Urothelium cell line (cell line): ENCODE measurements at regions not wholly inside any gene's neighbourhood (a gene's known extent, or its start where the extent isn't known, plus 50 kb on each side); places are given as distances from the start of the nearest gene placed in this dataset.

ENCODE experiments used
- DNase-seq: peaks from one replicate; pipeline ENCODE4 v3.0.0; 2011; ENCODE audit warnings: low spot score, mixed read lengths
- FAIRE-seq: peaks from 2 replicates; lab custom pipeline; 2011; peaks lifted over from hg19 to GRCh38; lab: Jason Lieb, UNC

- FAIRE-seq (no peak), DNase-seq (no peak)
Measured at GRCh38 chr12:17550011-17550410, 540.0 kb downstream of the RERGL start.

- no peak for FAIRE-seq
- DNase-seq, result no peak
Measured at GRCh38 chr12:17540921-17541320, 549.1 kb downstream of the RERGL start.

- FAIRE-seq, result no peak
- no peak for DNase-seq
Measured at GRCh38 chr12:17528394-17528793, 561.6 kb downstream of the RERGL start.

DNA sequence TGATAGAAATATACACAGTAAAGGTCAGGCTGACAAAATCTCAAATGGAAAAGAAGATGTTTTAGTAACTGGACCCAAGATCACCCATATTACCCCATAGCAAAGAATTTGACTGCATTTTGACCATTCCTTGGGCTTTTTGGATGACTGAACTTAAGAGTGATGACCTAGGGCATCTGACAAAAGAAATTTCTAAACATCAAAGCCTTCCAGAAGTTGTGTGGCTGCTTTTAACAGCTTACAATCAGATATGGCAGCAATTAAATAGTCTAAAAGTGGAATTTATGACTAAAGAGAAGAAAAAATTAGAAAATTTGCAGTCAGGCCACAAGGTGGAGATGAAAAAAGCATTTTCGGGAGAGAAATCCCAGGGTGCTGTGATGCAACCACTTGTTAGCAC is 563.0 kb downstream of the RERGL start:
- FAIRE-seq, result no peak

DNA sequence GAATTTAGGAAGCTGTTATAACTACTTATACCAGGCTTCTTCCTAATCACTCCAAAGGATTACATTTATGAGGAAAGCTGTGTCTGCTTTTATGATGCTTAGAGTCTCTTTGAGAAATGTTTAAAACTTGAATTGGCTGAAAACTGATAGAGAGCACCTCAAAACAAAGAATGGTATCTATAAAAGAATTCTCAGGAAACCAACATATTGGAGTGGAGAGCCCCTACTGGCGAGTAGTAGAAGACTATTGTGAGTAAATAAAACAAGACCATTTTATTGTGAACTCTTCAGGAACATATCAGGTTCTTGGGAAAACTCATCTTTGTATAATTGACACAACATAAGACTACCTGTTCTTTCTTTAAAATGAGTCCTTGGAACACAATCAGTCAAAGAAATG is 578.6 kb downstream of the RERGL start:
- no peak for FAIRE-seq
- no peak for DNase-seq

More for the DNA sequence above, 563.0 kb downstream of the RERGL start:
- DNase-seq, result no peak

- FAIRE-seq, result no peak
- DNase-seq, result no peak
Measured at GRCh38 chr12:17507336-17507735, 582.7 kb downstream of the RERGL start.

GRCh38 chr12:17503742-17504141 is 586.3 kb downstream of the RERGL start:
- DNase-seq, result no peak
- no peak for FAIRE-seq

- no peak for FAIRE-seq
- no peak for DNase-seq
Measured at GRCh38 chr12:17489452-17489851, 600.5 kb downstream of the RERGL start.

- DNase-seq (no peak), FAIRE-seq (no peak)
Measured at GRCh38 chr12:17478908-17479673, 610.9 kb downstream of the RERGL start.

DNA sequence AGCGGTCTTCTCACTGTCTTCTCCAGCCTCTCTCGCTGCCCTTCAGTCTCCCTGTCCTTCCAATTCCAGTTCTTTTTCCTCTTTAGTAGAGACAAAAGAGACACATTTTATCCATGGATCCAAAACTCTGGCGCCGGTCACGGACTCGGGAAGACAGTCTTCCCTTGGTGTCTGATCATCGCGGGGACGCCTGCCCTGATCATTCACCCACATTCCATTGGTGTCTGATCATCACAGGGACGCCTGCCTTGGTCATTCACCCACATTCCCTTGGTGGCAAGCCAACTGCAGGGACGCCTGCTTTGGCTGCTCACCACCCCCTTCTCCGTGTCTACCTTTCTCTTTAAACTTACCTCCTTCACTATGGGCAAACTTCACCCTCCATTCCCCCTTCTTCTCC is 619.5 kb downstream of the RERGL start:
- DNase-seq, result no peak
- no peak for FAIRE-seq

- no peak for FAIRE-seq
- DNase-seq, result no peak
Measured at GRCh38 chr12:17459214-17459613, 630.8 kb downstream of the RERGL start.

GRCh38 chr12:17456486-17456885 is 633.5 kb downstream of the RERGL start:
- no peak for FAIRE-seq
- no peak for DNase-seq

- DNase-seq (no peak), FAIRE-seq (no peak)
Measured at GRCh38 chr12:17438141-17438540, 651.9 kb downstream of the RERGL start.

DNA sequence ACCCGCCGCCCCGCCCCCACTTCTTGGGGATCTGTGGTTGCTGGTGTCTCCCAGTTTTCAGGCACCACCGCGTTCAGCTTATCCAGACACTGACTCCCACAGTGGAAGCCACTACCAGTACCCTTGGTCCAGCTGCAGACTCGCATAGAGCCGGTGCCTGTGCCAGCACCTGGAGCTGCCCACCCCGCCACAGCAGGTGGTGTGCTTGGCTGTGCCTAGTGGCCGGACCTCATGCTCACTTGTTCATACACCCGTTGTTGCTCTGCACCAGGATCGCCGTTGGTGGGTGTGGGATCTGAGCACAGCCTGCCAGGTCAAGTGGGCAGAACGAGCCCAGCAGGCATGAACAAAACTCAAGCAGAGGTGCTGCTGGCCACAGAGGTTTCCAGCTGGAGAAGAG is 673.2 kb downstream of the RERGL start:
- no peak for FAIRE-seq
- DNase-seq, result no peak

- FAIRE-seq (no peak), DNase-seq (no peak)
Measured at GRCh38 chr12:17414596-17414995, 675.4 kb downstream of the RERGL start.

DNA sequence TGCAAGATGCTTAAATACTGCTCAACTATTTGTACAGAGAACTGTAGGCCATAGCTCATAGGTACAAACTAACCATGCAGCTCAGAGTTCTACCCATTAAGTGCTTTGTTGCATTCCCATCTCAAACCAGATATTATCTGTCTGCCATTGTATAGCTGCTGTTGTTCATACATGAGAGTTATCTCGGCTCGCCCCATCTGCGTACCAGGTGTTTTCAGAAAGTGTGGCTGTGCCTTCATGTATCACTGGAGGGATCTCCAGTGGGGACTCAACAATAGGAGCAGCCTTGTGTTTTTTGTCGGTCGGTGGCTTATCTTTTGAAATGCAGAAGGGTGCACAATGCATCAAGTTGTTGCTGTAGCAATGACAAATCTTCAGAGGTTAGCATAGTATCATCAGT is 678.3 kb downstream of the RERGL start:
- FAIRE-seq, result no peak
- no peak for DNase-seq

GRCh38 chr12:17388679-17389078 is 701.3 kb downstream of the RERGL start:
- DNase-seq (no peak), FAIRE-seq (no peak)

DNA sequence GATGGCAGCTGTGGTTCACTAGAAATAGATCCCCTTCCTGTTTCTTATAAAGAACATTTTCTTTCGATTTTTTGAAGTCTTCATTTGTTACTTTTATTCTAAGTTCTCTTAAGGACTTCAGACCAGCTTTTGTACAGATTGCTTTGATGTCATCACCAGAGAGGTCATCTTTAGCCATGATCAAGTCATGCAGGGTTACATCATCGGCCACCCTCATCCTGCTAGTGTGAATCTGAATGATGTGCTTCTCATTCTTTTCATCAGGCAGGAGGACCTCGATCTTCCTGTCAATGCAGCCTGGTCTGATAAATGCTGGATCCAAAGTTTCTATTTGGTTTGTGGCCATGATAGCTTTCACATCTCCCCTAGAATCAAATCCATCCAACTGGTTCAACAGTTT is 706.7 kb downstream of the RERGL start:
- no peak for DNase-seq
- FAIRE-seq, result no peak

GRCh38 chr12:17381211-17381610 is 708.8 kb downstream of the RERGL start:
- FAIRE-seq (no peak), DNase-seq (no peak)

DNA sequence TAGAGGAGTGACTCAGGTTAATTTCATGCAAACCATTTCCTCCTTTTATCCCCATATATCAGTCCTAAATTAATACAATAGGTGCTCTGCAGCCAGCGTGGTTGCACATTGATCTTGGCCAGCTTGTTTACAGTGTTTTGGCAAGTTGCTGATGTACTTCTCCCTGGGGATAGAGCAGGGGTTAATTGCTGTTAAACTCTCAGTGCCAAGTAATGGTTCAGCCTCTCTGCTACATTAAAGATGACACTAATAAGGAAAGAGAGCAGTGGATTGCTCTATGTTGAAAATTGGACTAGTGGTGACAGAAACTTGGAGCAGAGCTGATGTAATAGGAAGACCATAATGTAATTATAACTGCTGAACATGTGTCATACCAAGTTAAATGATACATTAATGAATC is 717.5 kb downstream of the RERGL start:
- FAIRE-seq (no peak), DNase-seq (no peak)

DNA sequence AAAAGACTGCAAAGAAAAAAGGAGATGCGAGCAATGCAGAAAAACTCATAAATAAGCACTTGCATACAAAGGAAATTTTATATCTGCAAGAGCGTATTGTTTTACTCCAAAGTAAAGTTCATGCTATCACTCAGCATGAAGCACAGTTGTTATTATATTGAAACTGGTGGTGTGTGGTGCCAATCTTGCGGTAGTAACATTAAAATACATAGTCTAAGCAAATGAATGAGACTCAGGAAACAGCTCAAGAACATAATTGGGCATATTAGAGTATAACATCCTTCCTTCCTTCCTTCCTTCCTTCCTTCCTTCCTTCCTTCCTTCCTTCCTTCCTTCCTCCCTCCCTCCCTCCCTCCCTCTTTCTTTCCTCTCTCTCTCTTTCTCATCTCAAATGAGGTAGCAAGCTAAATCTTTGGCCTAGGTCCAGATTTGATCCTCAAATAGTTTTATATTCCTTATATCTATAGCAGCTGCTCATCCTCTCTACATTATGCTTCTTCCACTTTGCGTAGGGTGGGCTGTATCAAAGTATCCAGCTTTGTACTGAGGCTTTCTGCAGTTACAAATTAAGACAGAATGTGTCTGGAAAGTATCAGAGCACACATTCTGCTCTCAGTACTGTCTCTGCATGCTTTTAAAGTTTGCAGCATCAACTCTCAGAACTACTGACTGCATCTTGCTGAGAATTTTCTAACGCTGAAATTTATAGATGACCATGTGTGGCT is 718.3 kb downstream of the RERGL start:
- no peak for DNase-seq
- FAIRE-seq, result no peak

DNA sequence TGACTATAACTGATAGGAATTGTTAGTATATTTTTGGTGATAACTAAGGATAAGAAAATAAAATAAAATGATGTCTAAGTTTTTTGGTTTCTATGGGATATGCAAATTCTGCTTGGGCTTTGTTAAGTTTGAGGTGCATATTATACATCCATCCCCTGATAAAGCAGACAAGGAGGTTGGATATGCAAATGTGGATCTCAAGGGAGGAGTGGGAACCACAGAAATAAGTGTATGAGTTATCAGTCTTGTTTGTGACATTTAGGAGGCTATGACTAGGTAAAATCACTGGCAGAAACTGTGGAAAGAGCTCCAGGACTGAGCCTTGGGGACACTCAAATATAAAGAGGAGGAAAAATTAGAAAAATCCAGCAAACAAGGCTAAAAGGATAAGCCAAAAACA is 719.4 kb downstream of the RERGL start:
- DNase-seq, result no peak
- FAIRE-seq, result no peak
